ENCODE measurements at regions not wholly inside any gene's neighbourhood (a gene's known extent, or its start where the extent isn't known, plus 50 kb on each side); places are given as distances from the start of the nearest gene placed in this dataset.

- ATAC-seq = no peak
- DNase-seq = no peak
- no peak for TF ChIP-seq CTCF (IDR thresholded peaks at IDR 0.05)
- no peaks in the 10 kb centered on the region for H3K36me3 ChIP-seq
- H3K27me3 ChIP-seq = no peaks in the 10 kb centered on the region
- H3K4me1 ChIP-seq = peaks cover 0 to 3% (median 0%) of the 10 kb centered on the region in 9 donors
- intact Hi-C loops (cut with DNase I) = no loop called here
- H3K4me3 ChIP-seq = no peak overlapping the region
- H3K9me3 ChIP-seq = no peaks in the 10 kb centered on the region
- 63 to 78% methylated on average over 4 of the region's 4 CpGs for whole genome bisulfite sequencing, 2 donors
- no peak overlapping the region for H3K27ac ChIP-seq
These were observed 317.2 kb downstream of the DHX15 start for GRCh38 chr4:24266951-24267722.

- Histone ChIP-seq H3K4me1 (peaks cover 0 to 6% (median 0%) of the 10 kb centered on the region in 9 donors), H3K27ac (no peak overlapping the region), H3K4me3 (no peak overlapping the region), H3K9me3 (no peaks in the 10 kb centered on the region), H3K36me3 (no peaks in the 10 kb centered on the region), H3K27me3 (no peaks in the 10 kb centered on the region)
- ATAC-seq (no peak), DNase-seq (no peak)
- intact Hi-C loops (cut with DNase I) = no loop called here
- TF ChIP-seq CTCF (IDR thresholded peaks at IDR 0.05) = no peak
- WGBS, 2 donors = 77 to 81% methylated on average over 7 of the region's 7 CpGs
These were observed 318.4 kb downstream of the DHX15 start for GRCh38 chr4:24265989-24266388.

GRCh38 chr4:24262616-24263015 is 321.7 kb downstream of the DHX15 start:
- no peak for TF ChIP-seq CTCF (IDR thresholded peaks at IDR 0.05)
- Histone ChIP-seq H3K36me3 (no peaks in the 10 kb centered on the region), H3K27me3 (no peaks in the 10 kb centered on the region), H3K4me3 (no peak overlapping the region), H3K9me3 (no peaks in the 10 kb centered on the region), H3K4me1 (peaks cover 0 to 7% (median 0%) of the 10 kb centered on the region in 9 donors), H3K27ac (no peak overlapping the region)
- no peak for ATAC-seq
- 74 to 83% methylated on average over 4 of the region's 4 CpGs for WGBS, 2 donors
- DNase-seq = no peak
- intact Hi-C loops (cut with DNase I) = no loop called here

GRCh38 chr4:24262084-24262483 is 322.3 kb downstream of the DHX15 start:
- H3K9me3 ChIP-seq = no peaks in the 10 kb centered on the region
- intact Hi-C loops (cut with DNase I) = no loop called here
- ATAC-seq (peak in 2 of 8 donors; percentile 28 to 57), DNase-seq (no peak)
- H3K4me3 ChIP-seq = no peak overlapping the region
- 42 to 49% methylated on average over 6 of the region's 6 CpGs for WGBS, 2 donors
- H3K36me3 ChIP-seq = no peaks in the 10 kb centered on the region
- H3K27ac ChIP-seq = no peak overlapping the region
- H3K4me1 ChIP-seq = peaks cover 0 to 7% (median 0%) of the 10 kb centered on the region in 9 donors
- H3K27me3 ChIP-seq = no peaks in the 10 kb centered on the region
- no peak for TF ChIP-seq CTCF (IDR thresholded peaks at IDR 0.05)
